Astrocyte (in vitro differentiated cells and primary cell): ENCODE measurements at regions not wholly inside any gene's neighbourhood (a gene's known extent, or its start where the extent isn't known, plus 50 kb on each side); places are given as distances from the start of the nearest gene placed in this dataset.

ENCODE experiments used
- CTCF ChIP-seq: IDR thresholded peaks from 2 replicates; pipeline ENCODE4 v1.5.1; 2011; ENCODE audit warnings: low read depth, mild to moderate bottlenecking, inconsistent platforms, low read length, moderate library complexity; ENCODE audit not compliant: insufficient read depth
- EZH2 ChIP-seq: IDR thresholded peaks from 2 replicates; pipeline ENCODE4 v1.6.1; 2012; ENCODE audit warnings: mild to moderate bottlenecking, low read length, inconsistent platforms; ENCODE audit not compliant: insufficient read depth

DNA sequence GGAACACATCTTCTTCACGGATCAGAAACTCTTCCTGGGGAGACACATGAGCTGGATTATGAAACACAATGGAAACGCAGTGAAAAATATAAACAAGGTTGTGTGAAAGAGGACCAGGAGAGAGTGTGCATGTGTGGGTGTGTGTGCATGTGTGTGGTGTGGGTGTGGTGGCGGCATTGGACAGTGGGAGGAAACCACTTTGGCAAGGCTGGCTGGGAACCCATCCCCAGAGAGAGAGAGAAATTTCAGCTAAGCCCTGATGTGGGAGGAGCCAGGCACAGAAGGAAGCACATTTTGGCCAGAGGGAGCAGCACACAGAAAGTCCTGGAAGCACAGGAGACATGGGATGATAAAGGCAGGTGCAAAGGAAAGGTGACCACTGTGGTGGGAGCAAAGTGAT is 147.6 kb upstream of the COPS8 start:
- TF ChIP-seq CTCF (no peak), EZH2 (no peak)
